Liver (tissue), 8 donors: ENCODE measurements at regions not wholly inside any gene's neighbourhood (a gene's known extent, or its start where the extent isn't known, plus 50 kb on each side); places are given as distances from the start of the nearest gene placed in this dataset.

Experiments used
- DNase-seq: peaks from one replicate; pipeline ENCODE4 v3.0.0-alpha.2; 2017; ENCODE audit warnings: low spot score
- H3K27ac ChIP-seq, 2 donors: one replicate each; pipeline ENCODE4 v1.7.0; 2013; ENCODE audit warnings: inconsistent platforms in 2 of 2, low read length in 2 of 2, control low read depth in 1 of 2, low read depth in 1 of 2, mild to moderate bottlenecking in 1 of 2
- H3K27me3 ChIP-seq, 4 donors: one replicate each; pipeline versions ENCODE4 v1.6.1 to v1.7.0; 2013; ENCODE audit warnings: low read length in 3 of 4, inconsistent platforms in 1 of 4, mild to moderate bottlenecking in 1 of 4, moderate library complexity in 1 of 4; ENCODE audit not compliant: control insufficient read depth in 4 of 4, insufficient read depth in 4 of 4
- H3K36me3 ChIP-seq, 4 donors: one replicate each; pipeline versions ENCODE4 v1.6.1 to v1.7.0; 2013; ENCODE audit warnings: low read length in 3 of 4, mild to moderate bottlenecking in 3 of 4, low read depth in 1 of 4, moderate library complexity in 1 of 4; ENCODE audit not compliant: control insufficient read depth in 4 of 4, insufficient read depth in 3 of 4
- H3K4me1 ChIP-seq, 4 donors: one replicate each; pipeline versions ENCODE4 v1.6.1 to v1.7.0; 2013; ENCODE audit warnings: low read length in 3 of 4, mild to moderate bottlenecking in 3 of 4, moderate library complexity in 1 of 4; ENCODE audit not compliant: control insufficient read depth in 4 of 4, insufficient read depth in 4 of 4
- H3K4me3 ChIP-seq, 3 donors: one replicate each; pipeline versions ENCODE4 v1.6.1 to v1.7.0; 2013; ENCODE audit warnings: low read length in 3 of 3, control low read depth in 1 of 3, low read depth in 1 of 3, mild to moderate bottlenecking in 1 of 3
- H3K9ac ChIP-seq, 2 donors: one replicate each; pipeline ENCODE4 v1.7.0; 2013; ENCODE audit warnings: low read length in 2 of 2, mild to moderate bottlenecking in 2 of 2, moderate library complexity in 2 of 2, control low read depth in 1 of 2, low read depth in 1 of 2
- H3K9me3 ChIP-seq, 4 donors: one replicate each; pipeline versions ENCODE4 v1.6.1 to v1.7.0; 2013; ENCODE audit warnings: low read length in 3 of 4; ENCODE audit not compliant: control insufficient read depth in 4 of 4
- ATF3 ChIP-seq: IDR thresholded peaks from 2 replicates; pipeline ENCODE4 v1.6.1; 2016; ENCODE audit warnings: antibody characterized with exemption
- CTCF ChIP-seq: fragments of 150-350 bp; IDR thresholded peaks from 2 replicates; pipeline ENCODE4 v1.5.1; 2017; ENCODE audit warnings: improper control_type of control experiment, low read depth, low read length; ENCODE audit not compliant: missing input control
- EGR1 ChIP-seq, 2 donors: IDR thresholded peaks; 2 replicates each; pipeline ENCODE4 v1.6.1; 2016 to 2018; ENCODE audit warnings: antibody characterized with exemption in 2 of 2, low read depth in 2 of 2
- FOXA1 ChIP-seq: IDR thresholded peaks from 2 replicates; pipeline ENCODE4 v1.6.1; 2016; ENCODE audit warnings: antibody characterized with exemption
- FOXA2 ChIP-seq: IDR thresholded peaks from 2 replicates; pipeline ENCODE4 v1.6.1; 2016; ENCODE audit warnings: antibody characterized with exemption
- GABPA ChIP-seq, 2 donors: IDR thresholded peaks in 1 of 2; conservative IDR thresholded peaks in 1 of 2; 2 replicates each; pipeline ENCODE4 v1.6.1; 2016; ENCODE audit warnings: antibody characterized with exemption in 2 of 2, mild to moderate bottlenecking in 1 of 2, moderate library complexity in 1 of 2
- HNF4G ChIP-seq: IDR thresholded peaks from 2 replicates; pipeline ENCODE4 v1.6.1; 2016; ENCODE audit warnings: antibody characterized with exemption
- JUND ChIP-seq, 2 donors: IDR thresholded peaks; 2 replicates each; pipeline ENCODE4 v1.6.1; 2016; ENCODE audit warnings: antibody characterized with exemption in 2 of 2
- MAX ChIP-seq: IDR thresholded peaks from 2 replicates; pipeline ENCODE4 v1.6.1; 2016; ENCODE audit warnings: antibody characterized with exemption
- RAD21 ChIP-seq, 2 donors: IDR thresholded peaks; 2 replicates each; pipeline ENCODE4 v1.6.1; 2016; ENCODE audit warnings: antibody characterized with exemption in 2 of 2, mild to moderate bottlenecking in 2 of 2
- REST ChIP-seq: IDR thresholded peaks from 2 replicates; pipeline ENCODE4 v1.6.1; 2016; ENCODE audit warnings: antibody characterized with exemption, mild to moderate bottlenecking
- SP1 ChIP-seq: IDR thresholded peaks from 2 replicates; pipeline ENCODE4 v1.6.1; 2018; ENCODE audit warnings: antibody characterized with exemption, mild to moderate bottlenecking
- TAF1 ChIP-seq: conservative IDR thresholded peaks from 2 replicates; pipeline ENCODE4 v1.6.1; 2016; ENCODE audit warnings: antibody characterized with exemption, mild to moderate bottlenecking
- ZBTB33 ChIP-seq: IDR thresholded peaks from 2 replicates; pipeline ENCODE4 v1.6.1; 2016; ENCODE audit warnings: antibody characterized with exemption
- WGBS: extraction: QIAGEN DNeasy Blood & Tissue Kit; methylation state at CpG from one replicate; pipeline ENCODE4 v1.1.7; 2013; 5-methylcytosine and 5-hydroxymethylcytosine counted together
- donor health status: healthy.
- donor health status: healthy.
- donor health status: healthy.
- donor health status: healthy.
- donor health status: healthy.

- peaks cover 0 to 5% (median 0%) of the 10 kb centered on the region in 4 donors for H3K27me3 ChIP-seq
- TF ChIP-seq JUND (IDR thresholded peaks at IDR 0.05) (no peak), ATF3 (no peak)
- DNase-seq = no peak
- H3K9me3 ChIP-seq = peaks cover 0 to 1% (median 0%) of the 10 kb centered on the region in 4 donors
- no peaks in the 10 kb centered on the region for H3K4me1 ChIP-seq
- H3K27ac ChIP-seq = no peak overlapping the region
- H3K4me3 ChIP-seq = no peak overlapping the region
- H3K36me3 ChIP-seq = no peaks in the 10 kb centered on the region
- no peak overlapping the region for H3K9ac ChIP-seq
Measured at GRCh38 chr5:130976493-130976892, 188.6 kb downstream of the HINT1 start.

- Histone ChIP-seq H3K27me3 (peaks cover 0 to 5% (median 0%) of the 10 kb centered on the region in 4 donors), H3K27ac (no peak overlapping the region), H3K4me1 (no peaks in the 10 kb centered on the region), H3K9ac (no peak overlapping the region), H3K9me3 (no peaks in the 10 kb centered on the region), H3K36me3 (no peaks in the 10 kb centered on the region), H3K4me3 (no peak overlapping the region)
- WGBS = 53% methylated on average over 1 of the region's 1 CpG
- TF ChIP-seq EGR1 (IDR thresholded peaks at IDR 0.05; ENCODE audit: low read depth in 2 of 2) = no peak
- no peak for TF ChIP-seq MAX
- no peak for TF ChIP-seq RAD21 (IDR thresholded peaks at IDR 0.05)
- no peak for TF ChIP-seq ATF3
- TF ChIP-seq FOXA2 = no peak
- TF ChIP-seq SP1 = no peak
- no peak for TF ChIP-seq HNF4G
- no peak for TF ChIP-seq FOXA1
- no peak for TF ChIP-seq TAF1
- TF ChIP-seq ZBTB33 = no peak
- no peak for TF ChIP-seq REST
- TF ChIP-seq CTCF = no peak
- no peak for TF ChIP-seq GABPA (IDR thresholded peaks at IDR 0.05 in 1 of 2, conservative IDR thresholded peaks at IDR 0.05 in 1 of 2)
- no peak for DNase-seq
Measured at GRCh38 chr5:130975847-130976246, 189.2 kb downstream of the HINT1 start.
